ENCODE measurements at regions not wholly inside any gene's neighbourhood (a gene's known extent, or its start where the extent isn't known, plus 50 kb on each side); places are given as distances from the start of the nearest gene placed in this dataset.

- Mint-ChIP-seq H3K4me1 (ENCODE audit: low read depth, unreplicated experiment) (no peaks in the 10 kb centered on the region), H3K27me3 (ENCODE audit: low read depth, unreplicated experiment) (no peaks in the 10 kb centered on the region)
Observed at GRCh38 chr6:98308564-98308963, 525.8 kb upstream of the POU3F2 start.

GRCh38 chr6:98310443-98310842 is 523.9 kb upstream of the POU3F2 start:
- FAIRE-seq (no peak), DNase-seq (ENCODE audit: low read depth) (no peak)
- Mint-ChIP-seq H3K9me3 (ENCODE audit: unreplicated experiment) (peaks cover 2% of the 10 kb centered on the region), H3K27me3 (ENCODE audit: low read depth, unreplicated experiment) (no peaks in the 10 kb centered on the region), H3K36me3 (ENCODE audit: low read depth, unreplicated experiment) (no peaks in the 10 kb centered on the region), H3K4me3 (ENCODE audit: unreplicated experiment) (no peak overlapping the region), H3K27ac (ENCODE audit: unreplicated experiment) (no peak overlapping the region), H3K4me1 (ENCODE audit: low read depth, unreplicated experiment) (no peaks in the 10 kb centered on the region)
- Histone ChIP-seq H3K4me3 (ENCODE audit: insufficient read depth, low read depth, low read length) (no peak overlapping the region), H3K9me3 (ENCODE audit: insufficient read depth, low read depth, low read length) (no peaks in the 10 kb centered on the region), H4K20me1 (ENCODE audit: insufficient read depth, low read length) (no peaks in the 10 kb centered on the region), H3K27ac (ENCODE audit: low read depth, low read length) (no peak overlapping the region), H3K9ac (ENCODE audit: low read length) (no peak overlapping the region), H3K27me3 (ENCODE audit: insufficient read depth, low read length) (no peaks in the 10 kb centered on the region), H3K4me1 (ENCODE audit: insufficient read depth, low read length) (no peaks in the 10 kb centered on the region), H3K36me3 (ENCODE audit: insufficient read depth, low read length) (no peaks in the 10 kb centered on the region), H3K79me2 (ENCODE audit: insufficient read depth, low read length) (no peaks in the 10 kb centered on the region), H2AFZ (ENCODE audit: low read depth, low read length) (no peak overlapping the region), H3K4me2 (ENCODE audit: low read length) (no peak overlapping the region)
- TF ChIP-seq CTCF (IDR thresholded peaks at IDR 0.05; ENCODE audit: insufficient read depth, low read depth, low read length) (no peak), EZH2 (IDR thresholded peaks at IDR 0.05; ENCODE audit: insufficient read depth, low read length) (no peak)

More at GRCh38 chr6:98308564-98308963, 525.8 kb upstream of the POU3F2 start:
- Histone ChIP-seq H3K9me3 (ENCODE audit: insufficient read depth, low read depth, low read length) (no peaks in the 10 kb centered on the region), H3K27me3 (ENCODE audit: insufficient read depth, low read length) (no peaks in the 10 kb centered on the region), H4K20me1 (ENCODE audit: insufficient read depth, low read length) (no peaks in the 10 kb centered on the region), H3K4me2 (ENCODE audit: low read length) (no peak overlapping the region), H3K27ac (ENCODE audit: low read depth, low read length) (no peak overlapping the region), H3K4me1 (ENCODE audit: insufficient read depth, low read length) (no peaks in the 10 kb centered on the region), H2AFZ (ENCODE audit: low read depth, low read length) (no peak overlapping the region), H3K79me2 (ENCODE audit: insufficient read depth, low read length) (no peaks in the 10 kb centered on the region), H3K9ac (ENCODE audit: low read length) (no peak overlapping the region), H3K4me3 (ENCODE audit: insufficient read depth, low read depth, low read length) (no peak overlapping the region), H3K36me3 (ENCODE audit: insufficient read depth, low read length) (no peaks in the 10 kb centered on the region)
- Mint-ChIP-seq H3K36me3 (ENCODE audit: low read depth, unreplicated experiment) (no peaks in the 10 kb centered on the region), H3K4me3 (ENCODE audit: unreplicated experiment) (no peak overlapping the region), H3K9me3 (ENCODE audit: unreplicated experiment) (peaks cover 2% of the 10 kb centered on the region), H3K27ac (ENCODE audit: unreplicated experiment) (no peak overlapping the region)
- FAIRE-seq = no peak
- no peak for DNase-seq (ENCODE audit: low read depth)
- no peak for TF ChIP-seq EZH2 (IDR thresholded peaks at IDR 0.05; ENCODE audit: insufficient read depth, low read length)
- no peak for TF ChIP-seq CTCF (IDR thresholded peaks at IDR 0.05; ENCODE audit: insufficient read depth, low read depth, low read length)

GRCh38 chr6:98323605-98324004 is 510.8 kb upstream of the POU3F2 start:
- DNase-seq (ENCODE audit: low read depth) (no peak), FAIRE-seq (no peak)
- no peak overlapping the region for H3K4me3 ChIP-seq (ENCODE audit: insufficient read depth, low read depth, low read length)
- H4K20me1 ChIP-seq (ENCODE audit: insufficient read depth, low read length) = no peaks in the 10 kb centered on the region
- peaks cover 2% of the 10 kb centered on the region for H3K4me1 ChIP-seq (ENCODE audit: insufficient read depth, low read length)
- H2AFZ ChIP-seq (ENCODE audit: low read depth, low read length) = no peak overlapping the region
- H3K36me3 ChIP-seq (ENCODE audit: insufficient read depth, low read length) = no peaks in the 10 kb centered on the region
- no peaks in the 10 kb centered on the region for H3K9me3 Mint-ChIP-seq (ENCODE audit: unreplicated experiment)
- no peaks in the 10 kb centered on the region for H3K79me2 ChIP-seq (ENCODE audit: insufficient read depth, low read length)
- H3K9me3 ChIP-seq (ENCODE audit: insufficient read depth, low read depth, low read length) = no peaks in the 10 kb centered on the region
- H3K36me3 Mint-ChIP-seq (ENCODE audit: low read depth, unreplicated experiment) = no peaks in the 10 kb centered on the region
- TF ChIP-seq EZH2 (IDR thresholded peaks at IDR 0.05; ENCODE audit: insufficient read depth, low read length) (no peak), CTCF (IDR thresholded peaks at IDR 0.05; ENCODE audit: insufficient read depth, low read depth, low read length) (no peak)
- no peak overlapping the region for H3K27ac ChIP-seq (ENCODE audit: low read depth, low read length)
- no peaks in the 10 kb centered on the region for H3K27me3 ChIP-seq (ENCODE audit: insufficient read depth, low read length)
- H3K4me1 Mint-ChIP-seq (ENCODE audit: low read depth, unreplicated experiment) = no peaks in the 10 kb centered on the region
- no peak overlapping the region for H3K4me3 Mint-ChIP-seq (ENCODE audit: unreplicated experiment)
- H3K4me2 ChIP-seq (ENCODE audit: low read length) = no peak overlapping the region
- H3K27ac Mint-ChIP-seq (ENCODE audit: unreplicated experiment) = no peak overlapping the region
- no peak overlapping the region for H3K9ac ChIP-seq (ENCODE audit: low read length)
- H3K27me3 Mint-ChIP-seq (ENCODE audit: low read depth, unreplicated experiment) = peaks cover 1% of the 10 kb centered on the region
